RWPE1 (cell line): ENCODE measurements at regions not wholly inside any gene's neighbourhood (a gene's known extent, or its start where the extent isn't known, plus 50 kb on each side); places are given as distances from the start of the nearest gene placed in this dataset.
"Not testable (repeated sequence)": the region's sequence is repeated elsewhere in the genome, so short reads cannot be mapped to it uniquely, and the experiment has no call there.

Experiments used
- CTCF ChIA-PET: fragments of 350-600 bp; sonication (Branson Sonifier 250); formaldehyde crosslinking; extraction: SDS; loops from one replicate; lab custom pipeline; 2021; lab: Yijun Ruan, JAX
- POLR2A ChIA-PET: fragments of 400-600 bp; formaldehyde crosslinking; extraction: SDS; loops from one replicate; lab custom pipeline; 2020; ENCODE audit warnings: antibody characterized with exemption; ENCODE audit not compliant: low non-redundant PET; lab: Yijun Ruan, JAX
- DNase-seq: peaks from one replicate; pipeline ENCODE4 v3.0.0; 2012; ENCODE audit warnings: low spot score
- H3K27ac ChIP-seq: fragments of 450-650 bp; 2 replicates; pipeline ENCODE4 v1.5.1; 2017
- CTCF ChIP-seq: fragments of 450-650 bp; conservative IDR thresholded peaks from 2 replicates; pipeline ENCODE4 v1.5.1; 2017; ENCODE audit warnings: low read depth, mild to moderate bottlenecking

GRCh38 chr9:26229324-26230054 is 551.2 kb upstream of the TUSC1 start:
- no peak for DNase-seq
- POLR2A ChIA-PET: no interaction called here
- TF ChIP-seq CTCF: no peak
- CTCF ChIA-PET: no interaction called here
- H3K27ac ChIP-seq: no peak overlapping the region

GRCh38 chr9:26228273-26228672 is 550.0 kb upstream of the TUSC1 start:
- no peak overlapping the region for H3K27ac ChIP-seq
- DNase-seq: no peak
- ChIA-PET CTCF (no interaction called here), POLR2A (no interaction called here)
- TF ChIP-seq CTCF: no peak

- ChIA-PET CTCF (interaction anchor here (0.6 kb wide), 2 partner anchors 87 to 851 kb away, joined by 3 to 4 read pairs; no protein-coding TSS in a partner anchor), POLR2A (no interaction called here)
- no peak overlapping the region for H3K27ac ChIP-seq
- DNase-seq: no peak
- TF ChIP-seq CTCF: no peak
Observed at GRCh38 chr9:26221290-26221689, 543.0 kb upstream of the TUSC1 start.

- no peak overlapping the region for H3K27ac ChIP-seq
- no peak for TF ChIP-seq CTCF
- DNase-seq: no peak
- ChIA-PET CTCF (no interaction called here), POLR2A (no interaction called here)
Observed at GRCh38 chr9:26220367-26220766, 542.1 kb upstream of the TUSC1 start.

- CTCF ChIA-PET: interaction anchor here (0.8 kb wide), 1 partner anchor 36 kb away, joined by 4 read pairs; no protein-coding TSS in a partner anchor
- POLR2A ChIA-PET: no interaction called here
- no peak overlapping the region for H3K27ac ChIP-seq
- no peak for TF ChIP-seq CTCF
- DNase-seq: no peak
Observed at GRCh38 chr9:26219961-26220360, 541.7 kb upstream of the TUSC1 start.

- no peak for TF ChIP-seq CTCF
- H3K27ac ChIP-seq: no peak overlapping the region
- ChIA-PET POLR2A (no interaction called here), CTCF (interaction anchor here (0.9 kb wide), 1 partner anchor 731 kb away, joined by 3 read pairs; no protein-coding TSS in a partner anchor)
- DNase-seq: no peak
Observed at GRCh38 chr9:26216702-26217101, 538.5 kb upstream of the TUSC1 start.

- CTCF ChIA-PET, H3K27ac ChIP-seq, POLR2A ChIA-PET, DNase-seq: not testable (repeated sequence)
Observed at GRCh38 chr9:26214713-26215444, 536.6 kb upstream of the TUSC1 start.
